GM21619 (cell line): ENCODE measurements at regions not wholly inside any gene's neighbourhood (a gene's known extent, or its start where the extent isn't known, plus 50 kb on each side); places are given as distances from the start of the nearest gene placed in this dataset.
"Not testable (repeated sequence)": the region's sequence is repeated elsewhere in the genome, so short reads cannot be mapped to it uniquely, and the experiment has no call there.

ENCODE experiments used
- ATAC-seq: cut with Tn5 transposase; IDR thresholded peaks from one replicate; pipeline ENCODE4 v1.9.1; 2021; ENCODE audit not compliant: unreplicated experiment

DNA sequence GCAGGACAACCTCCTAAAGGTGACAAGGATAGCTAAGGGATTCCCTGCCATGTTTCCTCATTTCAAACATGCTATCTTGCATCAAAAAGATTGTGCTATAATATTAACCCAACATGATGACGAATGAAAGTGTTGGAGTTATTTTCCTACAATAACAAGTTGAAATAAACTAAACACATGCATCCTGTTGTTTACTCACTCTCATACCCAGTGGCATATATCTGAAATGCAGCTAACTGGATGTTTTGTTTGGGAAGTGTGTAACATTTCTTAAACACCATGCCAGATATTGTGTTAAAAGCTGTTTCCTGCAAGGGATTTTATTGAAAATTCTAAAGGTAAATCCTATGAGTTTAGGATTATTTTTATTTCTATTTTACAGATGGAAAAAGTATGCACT, 139.6 kb downstream of the TFPI2 start:
- ATAC-seq, result no peak

DNA sequence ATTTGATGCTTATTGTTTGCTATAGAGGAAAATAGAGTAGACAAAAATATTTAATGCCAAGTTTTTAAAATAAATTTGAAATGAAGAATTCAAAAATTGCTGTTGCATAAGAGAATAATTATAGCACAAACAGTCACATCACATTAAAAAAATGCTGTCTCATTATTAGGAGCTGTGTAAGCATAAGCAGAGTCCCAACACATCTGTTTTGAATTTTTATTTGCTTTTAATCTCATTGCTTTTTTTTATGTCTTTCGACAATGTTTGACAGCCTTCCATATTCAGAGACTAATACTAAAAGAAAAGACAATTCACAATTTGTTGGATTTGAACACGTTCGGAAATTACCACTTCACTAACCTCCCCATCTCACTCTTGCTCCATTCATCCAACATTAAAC, 143.5 kb downstream of the TFPI2 start:
- no peak for ATAC-seq

DNA sequence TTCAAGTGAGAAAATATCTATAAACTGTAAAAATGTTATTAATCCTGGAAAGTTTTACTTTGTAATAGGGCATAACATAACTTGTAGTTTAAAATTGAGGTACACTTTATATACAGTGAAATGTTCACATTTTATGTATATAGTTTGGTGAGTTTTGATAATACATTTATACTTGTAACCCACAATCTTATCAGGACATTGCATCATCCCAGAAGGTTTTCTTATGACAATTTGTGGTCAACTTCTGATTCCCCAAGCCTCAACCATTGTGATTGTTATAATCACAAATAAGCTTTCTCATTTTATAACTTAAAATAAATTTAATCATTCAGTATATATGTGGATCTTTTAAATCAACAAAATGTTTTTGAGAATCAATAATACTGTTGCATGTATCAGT, 151.1 kb downstream of the TFPI2 start:
- ATAC-seq, result no peak

DNA sequence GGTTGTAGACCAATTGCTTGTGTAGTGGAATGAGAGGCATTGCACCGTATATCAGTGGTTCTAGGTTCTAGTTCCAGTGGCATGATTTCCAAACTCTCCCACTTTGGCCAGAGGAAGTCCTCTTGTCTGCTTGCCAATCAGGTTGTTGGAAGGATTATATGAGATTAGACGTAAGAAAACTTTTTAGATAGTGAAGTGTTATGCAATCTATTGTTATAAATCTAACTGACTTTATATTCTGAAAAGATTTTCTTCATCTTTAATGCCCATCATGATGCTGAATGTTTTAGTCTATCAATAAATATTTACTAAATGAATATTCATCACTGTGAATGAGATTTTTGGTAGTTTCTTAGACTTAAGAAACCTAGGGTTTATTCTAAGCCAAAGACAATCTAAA, 152.6 kb downstream of the TFPI2 start:
- no peak for ATAC-seq

DNA sequence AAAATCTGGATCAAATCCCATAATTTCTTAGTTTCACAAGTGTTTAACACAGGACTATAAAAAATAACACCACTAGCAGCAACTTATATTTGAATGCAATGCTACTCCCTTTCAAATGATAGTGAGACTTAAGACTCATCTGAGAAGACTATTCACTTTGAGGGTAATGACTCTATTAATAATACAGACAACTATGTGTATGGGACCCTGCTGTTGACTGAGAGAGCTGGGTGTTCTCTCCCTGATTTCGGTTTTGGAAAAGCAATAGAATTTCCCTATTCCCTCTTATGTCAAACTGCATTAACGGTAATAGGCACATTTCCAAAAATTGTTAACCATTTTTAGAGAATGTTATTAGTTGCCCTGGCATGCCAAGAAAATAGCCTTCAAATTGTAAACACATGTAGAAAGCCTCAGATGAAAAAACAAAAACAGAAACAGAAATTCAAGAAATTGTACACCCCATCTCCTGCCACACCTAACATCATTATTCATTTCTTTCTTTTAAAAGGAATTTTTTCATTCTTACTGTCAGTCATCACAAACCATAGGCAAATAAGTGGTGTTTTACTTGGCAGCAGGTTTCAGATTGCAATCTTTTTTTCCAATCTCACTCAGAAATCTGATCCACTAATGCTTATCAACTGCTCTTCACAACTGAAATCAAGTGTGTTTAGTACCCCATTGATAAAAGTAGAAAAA, 153.7 kb downstream of the TFPI2 start:
- no peak for ATAC-seq

DNA sequence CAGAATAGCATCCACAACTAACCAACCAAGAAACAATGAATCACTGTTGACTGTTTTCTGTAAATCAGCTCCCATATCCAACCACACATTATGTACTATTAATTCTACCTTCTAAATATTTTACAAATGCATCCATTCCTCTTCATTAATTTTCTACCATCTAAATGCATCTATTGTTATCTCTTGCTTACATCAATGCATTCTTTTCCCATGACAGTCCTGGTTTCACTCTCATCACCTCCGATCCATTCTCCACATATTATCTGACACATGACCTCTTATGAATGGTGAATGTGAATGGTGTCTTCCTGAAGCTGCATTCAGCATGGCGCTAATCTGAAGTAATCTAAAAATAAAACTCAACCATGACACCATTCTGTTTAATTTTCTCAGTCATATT, 153.8 kb upstream of the CALCR start:
- no peak for ATAC-seq

DNA sequence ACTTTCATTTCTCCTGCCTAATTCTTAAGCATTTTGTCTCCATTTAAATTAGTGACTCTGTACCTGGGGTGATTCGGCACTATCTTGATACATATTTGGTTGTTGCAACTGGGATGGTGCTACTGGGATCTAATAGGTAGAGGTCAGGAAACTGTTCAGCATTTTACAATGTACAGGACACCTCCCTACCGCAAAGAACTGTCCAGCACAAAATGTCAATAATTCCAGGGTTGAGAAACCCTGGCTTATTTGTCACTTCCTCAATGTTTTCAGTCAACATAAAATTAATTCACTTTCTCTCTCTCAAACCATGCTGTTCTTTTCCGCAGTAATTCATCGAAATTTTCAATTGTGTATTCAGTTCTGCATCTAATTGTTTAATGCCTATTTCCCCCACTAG, 151.4 kb upstream of the CALCR start:
- no peak for ATAC-seq

DNA sequence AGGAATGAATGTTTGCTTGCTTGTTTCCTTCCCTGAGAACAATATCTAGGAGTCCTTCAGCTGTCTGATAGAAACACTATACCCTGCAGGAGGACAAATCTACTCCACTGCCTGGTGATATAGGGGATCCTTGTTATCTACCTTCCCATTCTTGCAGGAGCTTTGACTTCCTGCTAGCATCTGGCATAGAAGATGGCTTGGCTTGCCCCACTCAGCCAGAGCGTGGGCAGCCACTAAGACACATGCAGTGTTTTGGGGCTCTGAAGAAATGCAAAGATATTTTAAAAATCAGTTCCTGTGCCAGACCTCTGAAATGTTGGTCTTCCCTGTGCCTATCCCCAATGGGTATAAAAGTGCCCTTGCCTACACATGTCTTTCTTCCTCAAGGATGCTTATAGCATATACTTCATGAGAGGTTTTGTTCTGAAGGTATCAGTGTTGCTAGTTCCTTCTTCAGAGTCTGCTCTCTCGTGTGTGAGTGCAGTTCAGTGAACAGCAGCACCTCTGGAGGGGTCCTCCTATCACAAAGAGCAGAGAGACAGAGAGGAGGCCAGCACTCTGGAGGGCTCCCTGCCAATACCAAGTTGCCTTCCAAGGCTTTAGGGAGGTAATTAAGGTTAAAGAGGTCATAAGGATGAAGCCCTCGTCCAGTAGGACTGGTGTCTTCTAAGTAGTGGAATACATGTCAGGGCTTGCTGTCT, 149.1 kb upstream of the CALCR start:
- no peak for ATAC-seq

DNA sequence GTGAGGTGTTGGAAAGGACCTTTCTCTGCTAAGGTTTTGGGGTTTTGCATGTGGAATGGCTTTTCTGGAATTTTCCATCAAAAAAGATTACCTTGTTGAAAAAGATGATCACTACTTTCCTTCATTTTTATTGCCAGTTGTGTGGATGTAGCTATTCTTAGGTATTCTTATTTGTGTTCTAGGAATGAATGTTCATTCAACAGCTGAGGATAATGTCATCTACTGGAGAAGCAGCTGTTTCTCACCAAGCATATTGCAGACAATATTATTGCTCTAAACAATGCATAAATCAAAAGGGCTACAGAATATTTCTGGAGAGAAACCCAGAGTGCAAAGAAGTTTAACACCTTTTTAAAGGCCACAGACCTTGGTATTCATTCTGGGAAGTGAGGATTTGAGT, 145.6 kb upstream of the CALCR start:
- ATAC-seq, result no peak

DNA sequence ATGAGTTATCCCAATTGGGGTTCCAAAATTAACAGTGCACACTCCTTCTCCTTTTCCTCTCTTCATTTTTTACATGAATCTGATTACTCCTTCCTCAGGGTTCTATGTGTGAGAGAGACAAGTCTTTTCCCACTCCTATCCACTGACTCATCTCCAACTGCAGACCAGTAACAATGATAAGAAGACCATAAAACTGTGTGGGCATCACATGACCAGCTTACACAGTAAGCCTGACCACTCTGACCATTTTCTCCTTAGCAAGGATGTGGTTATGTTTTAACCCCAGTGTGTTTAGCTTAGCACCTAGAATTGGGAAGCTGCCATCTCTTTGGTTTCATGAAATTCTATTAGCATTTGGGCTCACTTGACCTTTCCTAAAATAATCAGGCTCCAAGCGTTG, 145.0 kb upstream of the CALCR start:
- ATAC-seq, result no peak

DNA sequence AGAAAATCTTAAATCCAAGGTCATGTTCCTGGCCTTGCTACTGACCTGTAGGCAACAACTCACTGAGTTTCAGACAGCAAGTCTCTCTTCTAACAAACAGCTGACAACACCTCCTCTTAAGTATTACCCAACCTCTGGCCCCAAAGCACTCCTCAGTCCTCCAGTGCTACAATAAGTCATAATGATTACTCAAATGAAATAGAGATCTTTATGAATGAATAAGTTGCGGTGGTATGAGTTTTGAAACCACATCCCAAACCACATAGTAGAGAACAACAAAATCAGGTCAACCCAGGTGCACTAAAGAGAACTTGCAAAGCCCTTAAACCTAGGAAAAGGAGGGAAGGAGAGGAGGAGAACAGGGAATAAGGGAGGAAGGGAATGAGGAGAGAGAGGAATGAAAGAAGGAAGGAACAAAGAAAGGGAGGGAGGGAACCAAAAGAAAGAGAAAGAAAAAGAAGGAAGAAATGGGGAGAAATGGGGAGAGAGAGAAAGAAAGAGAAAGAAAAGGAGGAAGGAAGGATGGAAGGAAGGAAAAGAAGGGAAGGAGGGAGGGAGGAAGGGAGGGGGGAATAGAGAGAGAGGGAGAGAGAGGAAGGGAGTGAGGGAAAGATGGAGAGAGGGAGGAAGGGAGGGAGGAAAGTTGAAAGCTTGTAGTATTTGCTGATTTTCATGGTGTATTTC, 142.8 kb upstream of the CALCR start:
- no peak for ATAC-seq

DNA sequence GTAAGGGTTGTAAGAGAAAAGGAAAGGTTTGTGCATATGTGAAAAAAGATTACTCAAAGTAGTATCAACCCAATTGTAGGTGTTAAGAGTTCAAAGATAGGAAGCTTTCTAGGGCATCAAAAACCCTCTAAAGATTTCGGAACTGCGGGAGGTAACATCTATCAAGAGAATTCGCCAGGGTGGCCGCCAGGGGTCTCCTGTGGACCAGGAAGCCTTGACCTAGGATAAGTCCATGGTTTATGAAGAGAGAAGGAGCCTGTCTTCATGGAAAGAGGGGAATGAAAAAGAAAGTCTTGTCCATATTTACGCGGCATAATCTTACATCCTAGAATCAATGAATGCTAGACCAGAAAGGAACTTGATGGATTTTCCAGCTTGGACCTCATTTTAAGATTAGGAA, 140.7 kb upstream of the CALCR start:
- peak; percentile 70 for ATAC-seq

DNA sequence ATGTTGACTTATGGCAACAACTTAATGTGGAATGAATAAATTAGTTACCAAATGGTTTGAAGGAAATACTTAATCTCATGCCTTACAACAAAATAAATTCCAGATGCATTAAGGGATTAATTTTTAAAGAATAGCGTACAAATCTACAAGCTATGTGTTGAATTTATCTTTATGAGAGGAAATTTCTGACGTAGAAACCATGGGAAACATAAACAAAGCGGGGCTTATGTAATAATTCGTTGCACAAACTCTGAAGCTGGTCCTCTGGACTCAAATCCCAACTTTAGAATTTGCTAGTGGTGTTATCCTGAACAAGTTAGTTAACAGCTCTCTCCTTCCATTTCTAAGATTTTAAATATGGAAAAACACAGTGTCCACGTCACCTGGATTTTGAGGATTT, 137.4 kb upstream of the CALCR start:
- no peak for ATAC-seq

DNA sequence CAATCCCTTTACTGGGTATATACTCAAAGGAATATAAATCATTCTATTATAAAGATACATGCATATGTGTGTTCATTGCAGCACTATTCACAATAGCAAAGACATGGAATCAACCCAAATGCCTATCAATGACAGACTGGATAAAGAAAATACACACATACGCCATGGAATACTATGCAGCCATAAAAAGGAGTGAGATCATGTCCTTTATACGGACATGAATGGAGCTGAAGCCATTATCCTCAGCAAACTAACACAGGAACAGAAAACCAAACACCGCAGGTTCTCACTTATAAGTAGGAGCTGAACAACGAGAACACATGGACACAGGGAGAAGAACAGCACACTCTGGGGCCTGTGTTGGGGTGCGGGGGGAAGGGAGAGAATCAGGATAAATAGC, 133.7 kb upstream of the CALCR start:
- not testable (repeated sequence) for ATAC-seq

DNA sequence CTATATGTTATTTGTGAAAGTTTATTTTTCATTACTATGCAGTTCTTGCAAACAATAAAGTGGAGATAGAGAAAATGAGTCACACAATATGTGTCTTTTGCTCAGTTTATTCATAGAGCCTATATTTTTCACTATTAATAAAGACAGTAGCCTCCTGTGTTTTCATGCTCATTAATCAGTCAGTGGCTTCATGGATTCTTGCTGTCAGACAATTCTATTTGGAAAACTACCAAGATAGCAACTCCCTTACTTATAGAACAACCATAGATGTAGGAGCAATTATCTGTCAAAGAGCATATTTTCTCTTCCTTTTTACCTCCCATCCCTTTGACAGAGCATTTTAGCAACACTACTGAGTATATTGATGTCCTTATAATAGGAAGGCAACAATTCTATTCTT, 132.7 kb upstream of the CALCR start:
- ATAC-seq, result no peak

DNA sequence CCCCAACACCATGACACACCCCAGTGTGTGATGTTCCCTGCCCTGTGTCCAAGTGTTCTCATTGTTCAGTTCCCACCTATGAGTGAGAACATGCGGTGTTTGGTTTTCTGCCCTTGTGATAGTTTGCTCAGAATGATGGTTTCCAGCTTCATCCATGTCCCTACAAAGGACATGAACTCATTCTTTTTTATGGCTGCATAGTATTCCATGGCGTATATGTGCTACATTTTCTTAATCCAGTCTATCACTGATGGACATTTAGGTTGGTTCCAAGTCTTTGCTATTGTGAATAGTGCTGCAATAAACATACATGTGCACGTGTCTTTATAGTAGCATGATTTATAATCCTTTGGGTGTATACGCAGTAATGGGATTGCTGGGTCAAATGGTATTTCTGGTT, 131.6 kb upstream of the CALCR start:
- not testable (repeated sequence) for ATAC-seq

DNA sequence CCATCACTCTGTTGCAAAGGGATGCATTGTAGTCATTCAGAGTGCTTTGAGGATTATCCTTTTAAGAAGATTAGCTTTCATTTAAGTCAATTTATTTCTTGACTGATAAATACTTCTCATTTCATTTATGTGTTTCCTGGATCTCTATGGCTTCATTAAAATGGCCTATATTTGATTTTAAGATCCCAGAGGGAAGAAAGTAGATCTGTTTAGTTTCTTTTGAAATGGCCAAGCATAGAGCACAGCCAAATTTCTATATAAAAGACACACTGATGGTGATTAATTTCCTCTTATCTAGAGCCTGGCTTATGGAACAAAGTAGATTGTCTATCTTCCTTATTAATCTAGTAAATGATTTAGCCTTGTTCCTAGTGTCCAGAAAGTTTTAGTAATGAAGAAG, 129.7 kb upstream of the CALCR start:
- ATAC-seq, result no peak

DNA sequence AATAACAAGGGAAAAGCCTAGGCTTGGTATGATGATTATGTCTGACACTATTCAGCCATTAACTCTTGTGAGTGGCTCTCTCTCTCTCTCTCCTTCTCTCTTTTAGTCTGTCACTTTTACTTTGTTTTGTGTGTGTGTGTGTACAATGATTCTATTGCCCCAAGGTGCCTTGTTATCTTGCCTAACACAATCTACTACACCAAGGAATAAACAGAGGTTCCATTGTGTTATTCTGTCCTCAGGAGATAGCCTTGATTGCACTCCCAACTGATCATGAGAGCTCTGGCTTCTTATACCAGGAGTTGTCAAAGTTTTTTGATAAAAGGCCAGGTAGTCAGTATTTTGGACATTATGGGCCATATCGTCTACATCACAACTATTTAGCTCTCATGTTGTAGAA, 123.4 kb upstream of the CALCR start:
- no peak for ATAC-seq

DNA sequence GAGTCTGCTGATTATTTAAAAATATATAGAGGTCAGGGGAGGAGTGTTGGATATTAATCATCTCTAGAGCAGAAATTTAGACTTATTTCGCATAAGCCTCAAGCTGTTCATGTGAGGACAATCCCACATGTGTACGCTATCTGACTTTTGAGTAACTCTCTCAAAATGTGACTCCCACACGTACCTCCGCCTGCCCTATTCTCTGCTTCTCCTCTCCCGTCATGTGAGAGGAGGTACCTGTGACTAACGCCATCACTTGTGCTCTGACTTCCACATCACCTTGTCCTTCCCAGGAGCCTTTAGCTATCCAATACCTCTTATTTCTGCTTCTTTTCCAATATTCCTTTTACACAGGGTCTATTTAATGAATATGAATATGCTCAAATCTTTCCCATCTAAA, 119.3 kb upstream of the CALCR start:
- no peak for ATAC-seq

DNA sequence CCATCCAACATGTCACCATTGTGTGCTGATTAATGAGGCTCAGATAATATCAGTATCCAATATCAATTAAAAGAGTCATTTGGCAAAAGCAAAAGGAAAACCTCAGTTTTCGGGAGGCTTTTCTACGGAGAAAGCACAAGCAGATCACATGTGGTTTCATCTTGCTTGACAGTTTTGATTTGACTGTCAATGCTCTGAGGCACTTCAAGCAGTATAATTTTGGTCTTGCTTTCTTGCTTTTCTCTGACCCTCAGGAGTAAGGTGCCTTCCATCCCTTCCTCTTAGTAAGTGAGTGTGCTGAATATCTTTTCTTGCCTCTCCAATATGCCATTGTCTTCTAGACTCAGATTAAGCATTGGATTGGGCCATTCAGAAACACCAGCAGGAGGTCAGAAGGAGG, 115.5 kb upstream of the CALCR start:
- peak; percentile 58 for ATAC-seq

DNA sequence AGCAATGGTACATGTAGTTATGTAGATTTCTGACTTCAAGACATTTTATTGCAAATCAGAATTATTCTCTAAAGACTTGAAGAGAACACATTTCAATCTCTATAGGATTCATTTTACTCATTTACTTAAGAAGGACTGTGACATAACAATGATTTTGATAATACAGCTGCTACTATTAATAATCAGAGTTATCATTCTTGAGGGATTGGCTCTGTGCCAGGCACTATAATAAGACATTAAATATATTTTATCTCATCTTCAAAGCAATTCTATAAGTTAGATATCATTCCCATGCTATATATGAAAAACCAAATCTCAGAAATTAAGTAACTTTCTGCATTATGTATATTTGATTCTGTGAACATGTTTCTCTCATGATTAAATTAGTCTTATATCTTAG, 103.7 kb upstream of the CALCR start:
- no peak for ATAC-seq

DNA sequence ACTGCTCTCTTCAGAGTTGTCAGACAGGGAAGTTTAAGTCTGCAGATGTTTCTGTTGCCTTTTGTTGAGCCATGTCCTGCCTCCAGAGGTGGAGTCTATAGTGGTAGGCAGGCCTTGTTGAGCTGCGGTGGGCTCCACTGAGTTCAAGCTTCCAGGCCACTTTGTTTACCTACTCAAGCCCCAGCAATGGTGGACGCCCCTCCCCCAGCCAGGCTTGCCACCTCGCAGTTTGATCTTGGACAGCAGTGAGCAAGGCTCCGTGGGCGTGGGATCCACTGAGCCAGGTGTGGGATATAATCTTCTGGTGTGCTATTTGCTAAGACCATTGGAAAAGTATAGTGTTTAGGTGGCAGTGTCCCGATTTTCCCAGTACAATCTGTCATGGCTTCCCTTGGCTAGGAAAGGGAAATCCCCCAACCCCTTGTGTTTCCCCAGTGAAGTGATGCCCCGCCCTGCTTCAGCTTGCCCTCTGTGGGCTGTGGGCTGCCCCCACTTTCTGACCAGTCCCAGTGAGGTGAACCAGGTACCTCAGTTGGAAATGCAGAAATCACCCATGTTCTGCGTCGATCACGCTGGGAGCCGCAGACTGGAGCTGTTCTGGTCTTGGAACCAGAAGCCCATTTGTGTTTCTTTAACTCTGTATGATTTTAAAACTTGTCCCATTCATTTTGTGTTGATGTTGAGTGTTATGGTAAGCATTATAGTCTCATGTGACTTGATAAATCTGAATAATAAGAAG, 89.2 kb upstream of the CALCR start:
- ATAC-seq, result no peak
